Stimulated activated CD8-positive, alpha-beta memory T cell treated with anti-CD3 and anti-CD28 coated beads, Interleukin-4, amount 100 ng/mL, for 4 hours (primary cell): ENCODE measurements at regions not wholly inside any gene's neighbourhood (a gene's known extent, or its start where the extent isn't known, plus 50 kb on each side); places are given as distances from the start of the nearest gene placed in this dataset.

ENCODE experiments used
- DNase-seq, 2 donors: peaks; one replicate each; pipeline ENCODE4 v3.0.0-alpha.2; 2020; ENCODE audit warnings: low read depth in 2 of 2, low spot score in 1 of 2

DNA sequence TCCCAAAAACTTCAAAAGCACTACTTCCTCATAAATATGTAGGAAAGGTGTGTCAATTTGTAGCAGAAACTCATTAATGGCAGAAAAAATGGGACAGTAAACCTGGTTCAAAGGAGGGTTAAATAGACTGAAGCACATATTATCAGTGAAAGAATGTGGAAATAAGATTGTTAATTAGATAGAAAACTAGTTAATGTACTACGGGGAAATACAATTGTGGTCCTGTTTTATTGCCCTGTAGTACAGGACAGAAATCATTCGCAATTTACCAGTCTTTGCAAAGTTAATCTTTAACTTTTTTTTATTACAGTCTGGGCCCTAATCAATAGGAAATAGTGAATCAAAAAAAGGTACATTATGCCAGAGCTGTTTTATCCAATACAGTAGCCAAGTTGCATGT is 82.0 kb upstream of the PAK5 start:
- no peak for DNase-seq

DNA sequence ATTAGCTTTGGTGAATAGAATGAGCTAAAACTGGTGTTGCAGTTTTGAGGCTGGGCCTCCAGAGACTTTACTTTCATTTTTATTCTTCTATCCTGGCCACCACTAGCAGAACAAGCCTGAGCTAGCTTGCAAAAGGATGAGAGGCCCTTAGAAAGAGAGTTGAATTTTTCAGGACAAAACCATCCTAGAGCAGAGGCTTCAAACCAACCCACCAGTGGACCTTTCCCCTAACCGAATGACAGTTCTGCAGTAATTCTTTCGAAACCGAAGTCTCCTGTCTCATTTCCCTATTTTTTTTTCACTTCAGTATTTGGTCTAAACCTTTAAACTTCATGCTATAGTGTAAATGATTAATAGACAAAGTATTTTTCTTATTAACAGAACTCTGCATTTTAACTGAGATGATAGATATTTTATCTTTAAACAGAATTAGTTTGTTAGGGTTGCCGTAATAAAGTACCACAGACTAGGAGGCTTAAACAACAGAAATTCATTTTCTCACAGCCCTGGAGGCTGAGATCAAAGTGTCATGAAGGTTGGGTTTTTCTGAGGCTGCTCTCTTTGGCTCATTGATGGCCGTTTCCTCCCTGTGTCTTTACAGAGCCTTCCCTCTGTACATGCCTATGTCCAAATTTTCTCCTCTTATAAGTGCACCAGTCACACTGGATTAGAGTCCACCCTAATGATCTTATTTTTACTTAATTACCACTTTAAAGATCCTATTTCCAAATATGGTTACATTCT is 80.6 kb upstream of the PAK5 start:
- no peak for DNase-seq

DNA sequence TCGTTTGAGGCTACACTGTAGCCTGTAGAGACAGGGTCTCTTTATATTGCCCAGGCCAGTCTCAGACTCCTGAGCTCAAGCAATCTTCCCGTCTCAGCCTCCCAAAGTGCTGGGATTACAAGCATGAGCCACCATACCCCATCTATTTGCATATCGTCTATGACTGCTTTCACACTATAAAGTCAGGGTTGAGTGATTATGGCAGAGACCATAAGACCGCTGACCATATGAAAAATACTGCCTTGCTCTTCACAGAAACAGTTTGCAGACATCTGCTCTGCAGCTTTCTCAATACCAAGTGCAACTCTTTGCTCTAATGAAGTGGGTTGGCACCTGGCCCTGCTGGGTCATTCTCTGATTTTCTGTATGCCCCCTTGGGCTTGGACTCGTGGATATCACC is 79.5 kb upstream of the PAK5 start:
- DNase-seq: no peak

DNA sequence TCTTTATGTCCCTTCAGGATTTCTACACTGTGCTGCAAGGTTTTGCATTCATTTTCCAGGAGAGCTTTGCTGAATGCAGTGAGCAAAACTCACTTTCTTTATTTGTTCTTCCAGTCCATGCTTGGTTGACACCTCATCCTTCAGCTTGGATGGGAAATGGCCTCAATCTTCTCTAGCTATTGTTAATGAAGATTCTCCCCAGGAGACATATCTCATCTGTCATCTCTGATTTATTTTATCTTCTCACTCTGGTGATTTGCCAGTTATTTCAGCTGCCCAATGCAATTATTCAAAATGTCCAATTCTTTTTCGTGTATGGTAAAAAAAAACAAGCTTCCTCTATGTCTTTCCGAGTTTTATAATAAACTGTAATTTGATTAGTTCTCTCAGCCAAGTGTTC is 77.9 kb upstream of the PAK5 start:
- no peak for DNase-seq

DNA sequence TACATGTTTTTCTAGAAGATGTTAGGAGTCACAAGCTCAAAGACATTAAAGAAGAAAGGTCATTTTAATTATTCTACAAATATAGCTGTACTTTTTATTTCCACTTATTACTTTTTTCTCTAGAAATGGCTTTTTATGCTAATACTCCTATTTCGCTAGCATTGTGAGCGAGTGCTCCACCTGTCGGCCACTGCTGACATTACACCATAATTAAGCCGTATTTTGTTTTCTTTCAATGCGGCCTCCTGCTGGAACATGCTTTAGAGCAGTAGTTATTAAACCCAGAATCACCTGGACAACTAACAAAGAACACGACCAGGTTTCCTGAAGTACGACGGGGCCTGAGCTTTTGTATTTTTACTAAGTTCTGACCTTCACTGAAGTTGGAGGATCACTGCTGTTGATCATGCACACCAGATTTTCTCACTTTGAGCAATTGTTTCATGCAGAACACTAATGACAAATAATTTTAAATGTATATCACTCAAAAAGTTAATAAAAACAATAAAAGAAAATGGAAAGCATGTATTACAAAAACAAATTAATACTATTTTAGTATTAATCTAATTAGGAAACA is 74.1 kb upstream of the PAK5 start:
- no peak for DNase-seq

DNA sequence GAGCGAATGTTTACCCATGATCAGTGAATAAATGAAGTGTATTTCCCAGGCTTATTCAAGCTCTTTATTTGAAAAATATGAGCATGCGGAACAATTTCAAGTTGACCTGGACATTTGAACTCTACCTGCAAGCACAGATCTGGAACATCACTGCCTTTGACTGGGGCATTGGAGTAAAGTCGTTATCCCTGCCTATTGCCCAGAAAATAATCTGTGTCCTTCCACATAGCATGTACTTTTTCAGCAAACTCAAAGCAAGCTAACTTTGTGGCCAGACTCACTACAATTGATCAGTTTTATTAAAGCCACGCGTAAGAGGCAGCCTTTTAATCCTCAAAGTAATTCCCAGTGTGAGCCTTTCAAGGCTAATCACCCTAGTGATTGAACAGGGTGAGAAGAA is 73.4 kb upstream of the PAK5 start:
- DNase-seq: no peak

DNA sequence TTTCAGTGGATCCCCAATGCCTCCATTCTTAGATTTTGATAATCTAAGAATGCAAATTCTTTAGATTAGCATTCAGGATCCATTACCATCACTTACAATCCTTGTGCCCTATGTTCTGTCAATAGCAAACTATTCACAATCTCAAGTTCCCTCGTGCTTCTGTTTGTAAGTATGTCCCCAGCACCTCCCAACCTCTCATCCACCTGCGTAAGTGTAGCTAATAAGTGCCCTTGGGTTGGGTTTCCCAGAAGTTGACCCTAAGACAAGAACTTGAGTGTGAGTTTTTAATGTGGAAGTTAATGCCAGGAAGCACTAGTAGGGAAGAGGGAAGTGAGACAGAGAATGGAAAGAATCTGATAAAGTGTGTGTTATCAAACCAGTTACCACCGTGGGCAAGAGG is 72.6 kb upstream of the PAK5 start:
- DNase-seq: no peak

DNA sequence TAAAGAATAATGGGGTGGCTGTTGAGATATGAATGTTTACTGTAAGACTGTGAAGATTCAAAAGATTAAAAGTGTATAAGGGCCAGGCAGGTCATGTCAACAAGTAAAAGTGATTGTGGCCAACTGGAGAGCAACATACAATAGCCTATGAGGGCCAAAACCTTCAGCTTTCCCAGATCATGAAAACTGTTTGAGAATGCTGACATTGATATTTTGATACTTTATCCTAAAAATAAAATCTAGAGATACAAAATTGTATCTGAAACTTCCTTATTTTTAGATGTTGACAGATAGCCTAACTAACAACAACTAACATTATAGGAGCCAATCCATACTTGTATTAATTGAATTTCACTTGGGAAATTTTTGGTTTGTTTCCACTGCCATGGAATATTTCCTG is 70.3 kb upstream of the PAK5 start:
- no peak for DNase-seq

DNA sequence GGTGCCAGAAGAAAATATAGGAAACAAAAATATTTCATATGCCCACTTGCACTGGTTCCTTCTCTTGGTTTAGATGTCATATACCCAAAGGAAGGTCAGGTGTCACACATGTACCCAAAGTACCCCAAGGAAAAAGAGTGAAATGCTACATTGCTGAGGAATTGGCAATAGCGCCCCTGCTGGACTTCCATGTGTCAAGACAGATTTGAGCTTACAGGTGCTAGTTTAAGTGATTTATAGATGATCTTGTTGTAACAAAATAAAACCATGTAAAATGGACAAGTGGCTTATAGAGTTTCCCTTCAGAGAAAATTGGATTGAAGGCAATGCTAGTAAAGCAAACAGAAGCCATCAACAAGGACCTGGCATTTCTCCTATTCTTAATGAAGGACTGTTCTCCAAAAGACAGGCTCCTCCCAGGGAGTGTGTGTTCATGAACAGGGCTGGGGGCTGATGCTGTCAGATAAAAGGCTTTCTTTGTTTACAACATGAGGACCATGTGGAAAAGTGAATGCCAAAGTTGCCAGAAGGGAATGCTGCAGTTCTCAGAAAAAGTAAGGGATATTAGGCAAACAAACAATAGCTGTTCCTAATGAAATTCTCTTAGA is 64.3 kb upstream of the PAK5 start:
- DNase-seq: no peak

DNA sequence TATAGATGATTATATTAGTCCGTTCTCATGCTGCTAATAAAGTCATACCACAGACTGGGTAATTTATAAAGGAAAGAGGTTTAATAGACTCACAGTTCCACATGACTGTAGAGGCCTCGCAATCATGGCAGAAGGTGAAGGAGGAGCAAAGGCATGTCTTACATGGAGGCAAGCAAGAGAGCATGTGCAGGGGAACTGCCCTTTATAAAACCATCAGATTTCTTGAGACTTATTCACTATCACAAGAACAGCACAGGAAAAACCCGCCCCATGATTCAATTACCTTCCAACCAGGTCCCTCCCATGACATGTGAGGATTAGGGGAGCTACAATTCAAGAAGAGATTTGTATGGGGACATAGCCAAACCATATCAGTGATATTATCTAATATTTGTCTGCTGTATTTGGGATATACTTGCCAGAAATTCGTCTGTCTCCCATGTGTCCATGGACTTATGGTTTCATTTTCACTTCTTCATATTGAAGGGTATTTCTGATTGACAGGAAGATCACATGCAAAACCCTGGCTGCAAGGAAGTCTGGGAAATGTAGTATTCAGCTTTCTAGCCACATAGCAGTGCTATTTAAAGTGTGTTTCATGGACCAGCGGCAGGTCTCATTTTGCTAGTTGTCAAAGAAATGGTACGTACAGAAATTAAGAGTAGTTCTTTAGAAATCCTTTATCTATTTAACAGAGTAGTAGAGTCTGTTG is 50.5 kb upstream of the PAK5 start:
- DNase-seq: no peak
